ENCODE measurements at regions not wholly inside any gene's neighbourhood (a gene's known extent, or its start where the extent isn't known, plus 50 kb on each side); places are given as distances from the start of the nearest gene placed in this dataset.
"Not testable (repeated sequence)": the region's sequence is repeated elsewhere in the genome, so short reads cannot be mapped to it uniquely, and the experiment has no call there.

DNA sequence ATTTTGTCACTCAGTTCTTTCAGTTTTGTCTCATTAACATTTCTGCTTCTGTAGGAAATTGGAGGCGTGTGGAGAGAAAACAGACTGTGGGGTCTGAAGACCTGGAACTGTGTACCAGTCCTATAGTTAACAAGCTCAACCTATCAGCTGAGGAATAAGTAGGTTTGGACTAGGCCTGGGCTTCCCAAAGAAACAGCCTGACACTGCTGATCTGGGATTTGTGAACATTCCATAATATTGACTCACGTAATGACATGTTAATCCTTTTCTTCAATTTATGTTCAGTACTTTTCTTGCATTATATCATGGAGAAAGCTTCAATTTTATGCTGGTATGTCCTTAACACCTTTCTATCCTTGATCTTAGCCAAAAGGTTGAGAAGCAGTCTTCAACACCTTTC is 181.6 kb upstream of the RORA start:
- no peak for DNase-seq (ENCODE audit: low read depth, low spot score)

DNA sequence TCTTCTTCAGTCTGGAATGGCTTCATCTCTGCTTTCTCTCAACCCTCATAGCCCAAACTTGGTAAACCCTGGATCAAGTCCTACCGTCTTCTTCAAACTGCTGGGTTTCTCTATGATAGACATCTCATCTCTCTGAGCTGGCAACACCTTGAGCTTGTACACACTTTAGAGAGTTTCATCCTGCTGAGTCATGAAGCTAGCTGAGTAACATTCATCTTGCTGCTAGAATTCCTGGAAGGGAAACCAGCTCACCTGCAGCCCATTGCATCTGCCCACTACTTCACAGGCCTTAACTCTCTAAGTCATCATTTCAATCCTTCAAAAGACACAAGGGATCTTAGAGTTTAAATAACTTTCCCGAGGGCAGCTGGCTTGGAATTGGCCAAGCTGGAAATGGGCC is 175.5 kb upstream of the RORA start:
- DNase-seq (ENCODE audit: low read depth, low spot score) = no peak

DNA sequence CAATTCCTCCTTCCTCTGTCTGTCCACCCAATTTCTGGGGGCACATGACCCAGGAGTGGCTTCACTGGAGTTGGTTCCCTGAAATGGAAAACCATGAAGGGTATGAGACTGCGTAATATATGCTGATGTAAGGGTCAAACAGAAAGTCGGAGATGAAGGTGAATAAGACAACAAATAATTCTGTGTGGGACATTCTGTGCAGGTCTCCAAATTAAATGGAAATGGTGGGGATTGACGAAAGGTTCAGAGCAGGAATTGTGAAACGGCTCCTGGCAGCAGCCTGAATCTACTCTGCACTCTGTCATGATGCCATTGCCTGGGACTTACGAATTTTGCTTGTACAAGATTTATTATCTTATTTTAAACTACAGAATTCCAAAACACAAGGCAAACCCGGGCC is 174.8 kb upstream of the RORA start:
- DNase-seq (ENCODE audit: low read depth, low spot score) = no peak

DNA sequence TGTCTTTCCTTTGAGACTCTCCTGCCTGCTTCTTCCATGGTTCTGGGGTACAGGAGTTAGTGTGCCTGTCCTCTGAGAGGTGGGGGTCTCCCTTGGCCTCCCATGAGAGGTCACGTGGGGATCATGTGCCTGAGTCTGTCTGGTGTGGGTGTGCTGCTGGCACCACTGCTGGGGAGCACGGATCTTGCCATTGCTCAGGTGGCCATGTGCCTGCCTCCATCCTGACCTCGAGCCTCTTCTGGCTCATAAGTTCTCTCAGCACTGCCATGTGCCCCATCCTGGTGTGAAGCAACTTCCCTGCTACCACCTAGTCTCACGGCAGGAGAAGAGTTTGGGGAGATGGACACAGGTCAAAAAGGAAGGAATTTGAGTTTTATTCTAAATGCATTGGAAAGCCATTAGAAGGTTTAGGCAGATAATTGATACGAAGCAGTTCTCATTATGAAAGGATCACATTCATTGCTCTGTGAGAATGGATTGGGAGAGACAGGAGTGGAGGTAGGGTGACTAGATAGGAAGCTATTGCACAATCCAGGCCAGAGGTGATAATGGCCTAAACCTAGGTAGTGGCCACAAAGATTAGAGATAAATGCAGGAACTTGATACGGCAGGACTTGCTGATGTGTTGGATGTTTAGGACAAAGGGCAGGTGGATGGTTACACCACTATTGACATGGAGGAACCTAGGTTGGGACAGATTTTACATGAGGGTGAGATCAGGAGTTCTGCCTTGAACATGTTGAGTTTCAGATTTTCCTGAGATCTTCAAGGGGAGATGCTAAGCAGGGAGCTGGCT is 173.0 kb upstream of the RORA start:
- DNase-seq (ENCODE audit: low read depth, low spot score) = no peak

DNA sequence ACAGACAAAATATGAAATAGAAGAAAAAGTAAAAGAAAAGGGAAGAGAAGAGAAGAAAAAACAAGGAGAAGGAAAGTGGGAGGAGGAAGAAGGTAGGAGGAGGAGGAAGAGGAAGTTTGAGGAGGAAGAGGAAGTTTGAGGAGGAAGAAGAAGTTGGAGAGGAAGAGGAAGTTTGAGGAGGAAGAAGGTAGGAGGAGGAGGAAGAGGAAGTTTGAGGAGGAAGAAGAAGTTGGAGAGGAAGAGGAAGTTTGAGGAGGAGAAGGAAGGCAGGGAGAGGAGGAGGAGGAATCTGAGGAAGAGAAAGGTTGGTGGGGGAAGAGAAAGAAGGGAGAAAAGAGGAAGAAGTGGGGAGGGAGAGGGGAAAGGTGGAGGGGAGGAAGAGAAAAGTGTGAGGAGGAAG is 169.2 kb upstream of the RORA start:
- DNase-seq (ENCODE audit: low read depth, low spot score) = no peak

DNA sequence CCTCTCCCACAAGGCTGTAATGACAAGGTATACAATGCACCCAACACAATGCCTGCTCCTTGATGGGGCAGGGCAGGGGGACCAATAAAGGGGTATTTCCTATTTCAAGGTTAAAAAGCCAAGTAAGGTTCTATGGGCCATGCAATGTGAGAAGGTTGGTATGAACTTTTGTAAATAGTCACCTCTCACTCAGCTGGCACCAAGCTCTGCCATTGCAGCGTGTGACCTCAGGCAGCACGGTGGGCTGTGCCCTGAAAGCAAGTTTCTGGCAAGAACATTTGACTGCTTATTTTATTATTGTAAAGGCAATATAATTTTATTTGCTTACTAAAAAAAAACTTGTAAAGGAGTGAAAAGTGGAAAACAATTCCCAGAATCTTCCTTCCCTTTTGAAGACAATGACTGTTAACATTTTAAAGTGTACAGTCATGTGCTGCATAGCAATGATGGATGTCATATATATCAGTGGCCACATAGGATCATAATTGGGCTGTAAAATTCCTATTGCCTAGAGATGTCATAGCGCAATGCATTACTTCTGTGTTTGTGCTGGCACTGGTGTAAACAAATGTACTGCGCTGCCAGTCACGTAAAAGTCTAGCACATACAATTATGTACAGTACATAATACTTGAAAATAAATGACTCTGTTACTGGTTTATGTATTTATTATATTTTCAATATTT is 167.3 kb upstream of the RORA start:
- no peak for DNase-seq (ENCODE audit: low read depth, low spot score)

DNA sequence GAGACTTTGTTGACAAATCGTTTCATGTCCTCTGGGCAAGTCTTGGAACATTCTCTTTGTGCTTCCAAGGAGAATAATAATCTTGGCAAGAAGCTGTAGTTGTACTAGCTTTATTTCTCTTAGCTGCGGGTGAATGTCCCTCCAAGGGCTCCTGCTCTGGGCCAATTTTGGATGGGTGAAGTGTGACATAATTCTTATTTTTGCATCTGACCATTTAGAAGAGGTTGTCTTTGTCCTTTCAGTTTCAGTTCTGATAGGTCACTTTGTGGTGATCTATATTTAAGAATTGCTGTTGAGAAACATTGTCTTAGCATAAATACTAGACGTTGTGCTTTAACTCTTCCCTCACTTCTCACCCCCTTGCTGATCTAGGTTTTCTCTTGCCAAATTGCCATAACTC is 164.8 kb upstream of the RORA start:
- DNase-seq (ENCODE audit: low read depth, low spot score) = no peak

DNA sequence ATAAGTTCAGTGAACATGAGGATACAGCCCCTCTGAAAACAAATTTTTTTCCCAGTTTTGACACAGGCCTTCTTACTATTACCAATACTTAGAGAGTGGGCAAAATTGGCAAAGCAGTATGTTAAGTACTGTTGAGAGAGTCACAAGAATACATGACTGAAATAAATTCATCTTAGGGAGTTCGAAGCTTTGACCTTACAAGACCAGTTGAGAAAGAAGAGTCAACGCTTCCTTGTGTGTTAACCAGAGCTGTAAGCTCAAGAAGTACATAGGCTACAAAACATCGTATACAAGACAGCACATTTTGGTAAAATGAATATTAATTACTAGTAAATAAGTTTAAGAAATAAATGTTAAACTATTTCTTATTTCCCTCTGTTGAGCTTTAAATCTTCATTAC is 164.4 kb upstream of the RORA start:
- no peak for DNase-seq (ENCODE audit: low read depth, low spot score)

DNA sequence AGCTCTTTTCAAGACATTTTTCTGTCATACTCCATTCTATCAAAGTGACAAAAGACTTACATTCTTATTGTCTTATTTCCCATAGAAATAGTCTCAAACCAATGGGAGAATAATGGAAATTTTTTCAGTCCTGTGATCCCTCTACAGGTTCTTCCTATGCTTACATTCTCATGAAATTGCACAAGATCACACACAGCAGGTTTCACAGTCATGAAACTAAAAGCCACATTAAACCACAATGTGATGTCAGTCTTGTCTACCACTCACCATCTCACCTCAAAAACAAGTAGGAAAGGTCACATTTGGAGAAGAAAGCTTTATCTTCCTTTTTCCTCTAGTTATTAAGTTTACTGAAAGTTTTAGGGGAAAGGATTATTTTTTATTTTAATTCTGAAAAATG is 161.0 kb upstream of the RORA start:
- DNase-seq (ENCODE audit: low read depth, low spot score) = no peak

DNA sequence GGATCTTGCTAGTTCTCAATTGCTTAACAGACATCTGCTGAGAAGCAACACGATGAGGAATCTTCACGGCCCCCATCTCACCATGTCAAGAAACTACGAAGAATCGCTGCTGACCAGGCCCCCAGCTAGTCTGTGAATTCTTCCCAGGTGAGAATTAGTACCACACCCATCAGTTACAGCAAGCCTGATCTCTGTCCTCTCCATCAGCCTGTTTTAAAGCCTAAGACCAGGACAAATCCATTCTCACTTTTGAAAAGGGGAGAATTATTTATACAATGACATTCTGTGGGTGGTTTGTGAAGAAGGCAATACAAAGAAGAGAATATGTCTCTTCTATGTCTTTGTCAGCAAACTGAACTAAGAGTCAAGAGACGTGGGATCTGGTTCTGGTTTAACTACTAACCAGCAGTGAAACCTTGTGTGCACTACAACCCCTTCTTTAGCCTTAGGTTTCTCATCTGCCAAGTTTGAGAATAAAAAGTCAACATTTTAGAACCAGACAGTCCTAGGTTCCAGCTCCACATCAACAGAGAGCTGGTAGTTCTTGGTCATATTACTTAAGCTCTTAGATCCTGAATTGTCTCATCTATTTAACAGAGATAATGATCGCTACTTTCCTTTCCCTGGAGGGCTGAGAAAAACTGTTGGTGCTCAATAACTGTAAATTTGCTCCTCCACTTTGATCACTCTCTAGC is 160.4 kb upstream of the RORA start:
- DNase-seq (ENCODE audit: low read depth, low spot score) = no peak

DNA sequence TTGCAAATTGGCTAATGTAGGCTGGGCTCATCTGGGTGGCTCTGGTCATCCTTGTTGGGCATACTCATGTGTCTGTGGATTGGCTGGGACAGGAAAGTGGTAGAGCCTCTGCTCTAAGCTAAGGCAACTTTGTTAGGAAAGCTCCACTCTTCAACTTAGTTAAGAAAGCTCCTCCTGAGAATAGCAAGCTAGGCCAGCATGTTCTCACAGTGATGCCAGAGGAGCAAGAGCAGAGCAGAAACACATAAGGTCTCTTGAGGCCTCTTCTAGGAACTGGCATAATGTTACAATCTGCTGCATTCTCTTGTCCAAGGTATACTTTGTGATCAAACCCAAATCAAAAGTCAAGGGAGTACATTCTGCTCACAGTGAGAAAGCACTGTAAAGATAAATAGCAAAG is 158.6 kb upstream of the RORA start:
- no peak for DNase-seq (ENCODE audit: low read depth, low spot score)

DNA sequence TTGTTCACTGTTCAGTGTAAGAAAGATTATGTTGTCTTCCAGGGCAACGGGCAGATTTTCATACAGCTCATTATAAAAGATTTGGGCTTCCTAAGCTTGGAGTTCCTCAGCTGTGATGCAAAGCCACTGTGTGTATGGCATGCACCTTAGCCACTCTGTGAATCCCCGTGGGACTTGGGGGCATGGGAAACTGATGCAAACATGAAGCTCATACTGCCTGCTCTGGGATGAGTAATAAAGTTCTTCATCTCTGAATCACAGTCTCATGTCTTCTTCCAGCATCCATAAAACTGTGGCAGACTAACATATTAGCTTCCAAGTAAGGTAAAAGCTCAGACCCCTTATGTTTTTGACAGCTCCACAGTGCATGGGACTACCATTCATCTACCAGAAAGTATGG is 154.3 kb upstream of the RORA start:
- no peak for DNase-seq (ENCODE audit: low read depth, low spot score)

DNA sequence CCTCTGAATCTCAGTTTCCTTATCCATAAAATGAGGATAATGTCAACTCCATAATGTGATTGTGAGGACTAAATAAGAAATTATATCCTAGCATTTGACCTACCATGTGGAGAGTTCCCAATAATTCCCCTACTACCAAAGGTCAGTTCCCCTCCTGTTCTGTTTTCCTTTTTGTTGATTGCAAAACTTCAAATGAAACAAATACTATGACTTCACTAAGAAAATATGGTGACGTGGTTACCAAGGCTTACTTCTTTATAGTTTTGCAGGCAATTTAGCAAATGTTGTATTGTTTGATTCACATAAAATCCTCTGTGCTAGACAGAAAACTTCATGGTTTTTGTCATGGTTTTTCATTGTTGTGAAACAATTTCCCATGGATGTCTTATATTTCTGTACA is 153.8 kb upstream of the RORA start:
- DNase-seq (ENCODE audit: low read depth, low spot score) = no peak

DNA sequence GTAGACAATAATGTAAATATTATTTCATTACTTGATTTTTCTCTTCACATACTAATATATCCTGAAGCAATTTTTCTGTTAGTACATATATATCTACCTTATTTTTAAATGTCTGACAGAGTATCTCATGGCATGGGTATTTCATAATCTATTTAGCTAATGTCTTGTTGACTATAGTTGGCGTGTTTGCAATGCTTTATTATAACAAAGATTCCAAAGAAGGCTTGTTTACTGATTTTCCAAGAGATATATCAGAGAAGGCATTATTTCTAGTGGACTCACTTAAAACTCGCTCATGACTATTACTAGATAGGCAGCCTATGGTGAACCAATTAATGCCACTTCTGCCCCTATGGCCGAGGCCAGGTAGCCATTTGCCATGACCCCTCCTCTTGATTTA is 152.4 kb upstream of the RORA start:
- DNase-seq (ENCODE audit: low read depth, low spot score) = no peak

DNA sequence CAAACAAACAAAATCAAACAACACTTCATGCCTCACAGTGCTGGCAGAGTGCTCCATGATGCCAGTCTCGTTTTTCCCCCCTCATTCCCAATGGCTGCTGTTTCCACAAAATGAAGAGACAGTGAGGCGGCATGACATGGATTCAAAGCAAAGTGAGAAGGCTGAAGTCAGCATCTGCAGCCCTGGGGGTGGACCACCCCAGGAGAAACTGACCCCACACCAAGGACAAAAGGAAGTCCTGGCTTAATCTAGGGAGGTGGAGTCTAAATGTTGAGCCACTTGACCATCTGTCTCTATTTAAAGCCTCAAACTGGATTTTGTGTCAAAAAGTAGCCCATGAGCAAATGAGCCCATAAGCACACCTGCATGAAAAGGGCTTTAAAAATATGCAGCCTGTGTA is 151.2 kb upstream of the RORA start:
- no peak for DNase-seq (ENCODE audit: low read depth, low spot score)

DNA sequence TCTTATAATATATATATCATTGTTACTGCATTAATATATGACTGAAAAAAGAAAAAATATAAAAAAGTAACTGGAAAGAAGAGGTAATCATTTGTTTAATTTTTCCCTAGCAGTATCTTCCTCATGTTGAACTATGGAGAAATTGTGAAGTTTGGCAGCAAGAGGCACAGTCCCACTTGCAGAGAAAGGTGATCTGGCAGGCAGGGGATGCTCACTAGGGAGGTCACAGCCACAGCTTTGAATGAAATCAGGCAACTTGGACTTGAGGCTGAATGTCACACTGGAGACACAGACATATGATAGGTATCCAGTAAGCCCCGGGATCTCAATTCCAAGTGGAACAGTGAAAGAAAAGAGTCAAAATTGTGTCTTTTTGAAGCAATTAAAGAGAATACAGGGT is 149.9 kb upstream of the RORA start:
- no peak for DNase-seq (ENCODE audit: low read depth, low spot score)

DNA sequence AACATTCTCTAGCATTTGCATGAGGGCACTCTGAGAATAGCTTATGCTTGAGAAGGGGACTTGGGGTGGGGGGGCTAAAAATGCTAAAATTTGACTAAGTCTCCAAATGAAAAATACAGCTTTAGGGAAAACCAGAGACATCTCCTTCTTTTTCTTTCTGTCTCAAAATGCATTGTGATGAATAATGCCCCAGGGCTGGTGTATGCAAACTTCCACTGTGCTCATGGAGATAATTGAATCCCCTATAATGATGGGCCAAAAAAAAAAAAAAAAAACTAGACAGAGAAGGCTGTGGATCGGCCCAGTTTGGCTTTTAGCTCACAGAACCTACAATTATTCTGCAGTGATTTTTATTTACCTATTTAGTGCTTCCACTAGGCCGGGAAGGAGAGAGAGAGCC is 147.9 kb upstream of the RORA start:
- no peak for DNase-seq (ENCODE audit: low read depth, low spot score)

DNA sequence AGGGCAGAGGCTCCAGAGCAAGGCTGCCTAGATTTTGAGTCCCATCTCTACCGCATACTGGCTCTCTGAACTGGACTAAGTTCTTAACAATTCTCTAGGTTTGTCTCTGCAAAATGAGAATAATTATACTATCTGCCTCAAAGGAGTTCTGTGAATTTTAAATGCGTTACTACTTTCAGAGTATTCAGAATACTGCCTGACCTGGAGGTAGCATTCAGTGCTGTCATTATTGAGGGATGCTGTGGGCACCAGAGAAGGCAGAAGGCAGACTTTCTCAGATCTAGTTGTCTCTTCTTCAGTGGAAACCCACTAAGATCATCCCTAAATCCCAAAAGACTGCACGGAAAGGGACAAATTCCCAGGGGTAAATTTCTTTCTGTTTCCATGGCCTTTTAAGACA is 147.4 kb upstream of the RORA start:
- DNase-seq (ENCODE audit: low read depth, low spot score) = no peak

DNA sequence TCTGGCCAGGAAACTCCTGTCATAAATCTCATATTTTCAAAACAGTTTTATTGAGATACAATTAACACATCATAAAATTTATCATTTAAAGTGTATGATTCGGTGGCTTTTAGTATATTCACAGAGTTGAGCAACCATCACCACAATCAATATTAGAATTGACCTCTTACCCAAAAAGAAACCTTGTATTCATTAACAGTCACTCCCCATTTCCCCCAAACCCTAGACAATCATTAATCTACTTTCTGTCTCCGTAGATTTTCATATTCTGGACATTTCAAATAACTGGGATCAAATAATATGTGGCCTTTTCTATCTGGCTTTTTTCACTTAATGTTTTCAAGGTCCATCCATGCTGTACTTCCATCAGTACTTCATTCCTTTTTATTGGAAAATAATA is 145.7 kb upstream of the RORA start:
- no peak for DNase-seq (ENCODE audit: low read depth, low spot score)

DNA sequence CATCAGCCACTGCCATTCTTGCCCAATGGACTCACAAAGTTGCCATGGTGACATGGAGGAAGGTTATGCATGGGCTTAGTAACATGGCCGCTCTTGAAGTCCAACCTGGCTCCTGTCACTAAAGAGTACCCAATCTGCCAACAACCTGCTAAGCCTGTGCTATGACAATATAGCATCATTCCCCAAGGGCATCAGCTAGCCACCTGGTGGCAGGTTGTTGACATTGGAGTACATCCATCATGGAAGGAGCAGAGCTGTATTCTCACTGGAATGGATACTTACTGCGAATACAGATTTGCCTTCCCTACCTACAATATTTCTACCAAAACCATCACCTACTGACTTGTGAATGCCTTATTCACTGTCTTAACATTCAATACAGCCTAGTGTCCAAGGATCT is 138.9 kb upstream of the RORA start:
- no peak for DNase-seq (ENCODE audit: low read depth, low spot score)

DNA sequence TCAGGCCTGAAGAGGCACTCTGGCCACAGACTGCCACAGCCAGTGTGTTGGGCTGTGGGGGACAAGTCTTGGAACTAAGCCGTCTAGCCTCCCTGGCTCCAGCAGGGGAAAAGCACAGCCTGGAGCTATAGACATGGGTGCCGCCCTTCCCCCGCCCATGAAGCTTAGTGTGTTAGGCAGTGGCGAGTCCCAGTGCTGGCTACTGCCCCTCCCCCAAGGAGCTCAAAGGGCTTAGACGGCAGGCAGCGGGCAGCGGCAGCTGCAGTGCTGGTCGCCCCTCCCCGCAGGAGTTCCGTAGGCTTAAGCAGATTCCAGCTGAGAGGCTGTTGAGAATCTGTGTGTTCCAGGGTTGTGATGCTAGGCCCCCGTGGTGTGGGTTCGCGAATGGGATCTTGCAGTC is 135.8 kb upstream of the RORA start:
- peak; percentile 95 for DNase-seq (ENCODE audit: low read depth, low spot score)

DNA sequence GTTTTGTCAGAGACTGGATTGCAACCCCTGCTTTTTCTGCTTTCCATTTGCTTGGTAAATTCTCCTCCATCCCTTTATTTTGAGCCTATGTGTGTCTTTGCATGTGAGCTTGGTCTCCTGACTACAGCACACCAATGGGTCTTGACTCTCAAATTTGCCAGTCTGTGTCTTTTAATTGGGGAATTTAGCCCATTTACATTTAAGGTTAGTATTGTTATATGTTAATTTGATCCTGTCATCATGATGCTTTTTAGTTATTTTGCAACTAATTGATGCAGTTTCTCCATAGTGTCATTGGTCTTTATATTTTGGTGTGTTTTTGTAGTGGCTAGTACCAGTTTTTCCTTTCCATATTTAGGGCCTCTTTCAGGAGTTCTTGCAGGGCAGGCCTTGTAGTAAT is 133.8 kb upstream of the RORA start:
- DNase-seq (ENCODE audit: low read depth, low spot score) = not testable (repeated sequence)

DNA sequence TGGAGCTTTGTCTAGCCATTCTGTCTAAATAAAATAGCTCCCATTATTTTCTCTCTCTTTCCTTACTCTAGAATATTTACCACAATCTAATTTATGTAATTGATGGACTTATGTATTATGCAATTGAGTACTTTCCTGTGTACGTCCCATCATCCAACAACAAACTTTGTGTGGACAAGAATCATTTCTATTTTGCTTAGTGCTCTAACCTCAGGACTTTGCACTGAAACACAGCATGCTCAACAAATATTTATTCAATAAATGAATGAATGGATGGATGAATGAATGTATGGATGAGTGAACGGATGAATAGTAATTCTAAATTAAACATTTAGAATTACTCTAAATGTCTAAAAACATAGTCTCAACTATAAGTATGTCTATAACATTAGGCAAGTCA is 115.2 kb upstream of the RORA start:
- no peak for DNase-seq (ENCODE audit: low read depth, low spot score)

Data from ELF-1 (cell line).